ENCODE measurements at regions not wholly inside any gene's neighbourhood (a gene's known extent, or its start where the extent isn't known, plus 50 kb on each side); places are given as distances from the start of the nearest gene placed in this dataset.

GRCh38 chr2:10980886-10981425 lies 69.2 kb downstream of the KCNF1 start:
- TF ChIP-seq CTCF (IDR thresholded peaks at IDR 0.05; ENCODE audit: low read depth, low read length): no peak
- DNase-seq (ENCODE audit: extremely low read depth, low read depth): no peak

GRCh38 chr2:10981451-10981850 lies 69.7 kb downstream of the KCNF1 start:
- no peak for TF ChIP-seq CTCF (IDR thresholded peaks at IDR 0.05; ENCODE audit: low read depth, low read length)
- no peak for DNase-seq (ENCODE audit: extremely low read depth, low read depth)

- no peak for TF ChIP-seq CTCF (IDR thresholded peaks at IDR 0.05; ENCODE audit: low read depth, low read length)
- no peak for DNase-seq (ENCODE audit: extremely low read depth, low read depth)
These were observed 70.3 kb downstream of the KCNF1 start for GRCh38 chr2:10981941-10982431.

- no peak for DNase-seq (ENCODE audit: extremely low read depth, low read depth)
- TF ChIP-seq CTCF (IDR thresholded peaks at IDR 0.05; ENCODE audit: low read depth, low read length): no peak
These were observed 71.4 kb downstream of the KCNF1 start for GRCh38 chr2:10982931-10983701.

- no peak for DNase-seq (ENCODE audit: extremely low read depth, low read depth)
- no peak for TF ChIP-seq CTCF (IDR thresholded peaks at IDR 0.05; ENCODE audit: low read depth, low read length)
These were observed 72.0 kb downstream of the KCNF1 start for GRCh38 chr2:10983711-10984110.

GRCh38 chr2:10984418-10985135 lies 72.8 kb downstream of the KCNF1 start:
- TF ChIP-seq CTCF (IDR thresholded peaks at IDR 0.05; ENCODE audit: low read depth, low read length): no peak
- DNase-seq (ENCODE audit: extremely low read depth, low read depth): no peak

- TF ChIP-seq CTCF (IDR thresholded peaks at IDR 0.05; ENCODE audit: low read depth, low read length): no peak
- no peak for DNase-seq (ENCODE audit: extremely low read depth, low read depth)
These were observed 73.5 kb downstream of the KCNF1 start for GRCh38 chr2:10985260-10985659.
